Natural killer cell treated with Interleukin-12 subunit alpha and Interleukin-12 subunit beta and Interleukin-15 and Interleukin-18, amount 100 ng/mL, for 72 hours (primary cell): ENCODE measurements at regions not wholly inside any gene's neighbourhood (a gene's known extent, or its start where the extent isn't known, plus 50 kb on each side); places are given as distances from the start of the nearest gene placed in this dataset.

ENCODE experiments used
- ATAC-seq, 2 donors: fragments of 150-1000 bp; cut with Tn5 transposase in 1 of 2; sonication (Bioruptor Pico), chemical (Tn5 transposase) in 1 of 2; 2 replicates each; pipeline ENCODE4 v1.10.0; 2021
- DNase-seq: peaks from one replicate; pipeline ENCODE4 v3.0.0; 2022; ENCODE audit warnings: low spot score
- H3K27ac Mint-ChIP-seq, 2 donors: 1 replicate in 1 of 2; 2 replicates in 1 of 2; pipeline ENCODE4 v1.8.0; 2022; ENCODE audit warnings: mixed read lengths in 2 of 2, mild to moderate bottlenecking in 1 of 2, moderate library complexity in 1 of 2
- H3K27me3 Mint-ChIP-seq, 2 donors: 1 replicate in 1 of 2; 2 replicates in 1 of 2; pipeline ENCODE4 v1.8.0; 2022; ENCODE audit warnings: mixed read lengths in 2 of 2
- H3K36me3 Mint-ChIP-seq: one replicate; pipeline ENCODE4 v1.8.0; 2022; ENCODE audit warnings: mixed read lengths
- H3K4me1 Mint-ChIP-seq, 2 donors: 1 replicate in 1 of 2; 2 replicates in 1 of 2; pipeline ENCODE4 v1.8.0; 2022; ENCODE audit warnings: low read depth in 2 of 2, mixed read lengths in 2 of 2, mild to moderate bottlenecking in 1 of 2
- H3K4me3 Mint-ChIP-seq: one replicate; pipeline ENCODE4 v1.8.0; 2022; ENCODE audit warnings: mixed read lengths
- H3K9me3 Mint-ChIP-seq: 2 replicates; pipeline ENCODE4 v1.8.0; 2022; ENCODE audit warnings: mixed read lengths

DNA sequence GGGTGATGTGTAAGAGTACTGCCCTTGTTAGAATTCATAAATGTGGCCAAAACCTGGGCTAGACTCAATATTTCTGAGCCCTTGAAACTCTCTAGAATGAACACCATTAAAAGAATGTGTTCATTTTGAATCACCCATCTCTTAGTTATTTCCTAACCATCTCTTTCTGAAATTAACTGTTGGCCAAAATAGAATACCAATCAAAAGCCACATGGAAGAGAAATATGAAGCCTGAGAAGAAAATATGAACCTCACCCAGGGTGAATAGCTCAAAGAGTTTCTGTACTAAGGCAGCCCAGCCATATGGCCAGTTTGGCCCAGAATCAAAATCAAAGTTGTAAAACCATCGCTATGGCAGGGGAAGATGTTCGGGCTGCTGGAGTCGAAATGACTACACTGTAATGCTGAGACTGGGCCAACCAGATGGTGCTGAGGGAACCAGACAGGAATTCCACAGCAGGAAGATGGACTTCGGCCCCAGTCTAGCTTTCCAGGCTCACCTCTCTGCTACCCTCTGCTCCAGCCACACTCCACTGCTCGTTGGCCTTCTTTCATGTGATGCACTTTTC is 154.3 kb upstream of the ZFHX3 start:
- Mint-ChIP-seq H3K4me1 (no peaks in the 10 kb centered on the region), H3K4me3 (no peak overlapping the region), H3K27me3 (peaks cover 4 to 16% of the 10 kb centered on the region in 2 donors), H3K27ac (no peak overlapping the region), H3K36me3 (no peaks in the 10 kb centered on the region), H3K9me3 (no peaks in the 10 kb centered on the region)
- ATAC-seq (no peak), DNase-seq (no peak)

DNA sequence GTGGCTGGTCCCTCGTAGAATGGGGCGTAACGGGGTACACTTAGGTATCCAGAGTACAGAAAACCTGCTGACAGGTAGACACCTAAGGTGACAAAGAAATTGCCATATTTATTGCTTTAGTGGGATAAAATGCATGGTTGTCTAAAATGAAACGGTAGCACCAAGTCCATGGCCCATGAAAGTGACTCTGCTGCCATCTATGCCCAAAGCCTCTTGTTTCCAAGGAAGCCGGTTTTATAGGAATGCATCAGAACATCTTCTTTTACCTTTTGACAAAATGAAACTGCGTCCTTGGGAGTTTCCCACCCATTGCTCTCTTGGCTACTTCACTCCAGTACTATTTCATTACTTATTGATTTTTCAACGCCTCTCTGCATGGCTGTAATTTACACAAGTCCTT is 151.3 kb upstream of the ZFHX3 start:
- DNase-seq (no peak), ATAC-seq (no peak)
- Mint-ChIP-seq H3K36me3 (no peaks in the 10 kb centered on the region), H3K27ac (no peak overlapping the region), H3K27me3 (peaks cover 4 to 15% of the 10 kb centered on the region in 2 donors), H3K4me3 (no peak overlapping the region), H3K4me1 (no peaks in the 10 kb centered on the region), H3K9me3 (no peaks in the 10 kb centered on the region)

DNA sequence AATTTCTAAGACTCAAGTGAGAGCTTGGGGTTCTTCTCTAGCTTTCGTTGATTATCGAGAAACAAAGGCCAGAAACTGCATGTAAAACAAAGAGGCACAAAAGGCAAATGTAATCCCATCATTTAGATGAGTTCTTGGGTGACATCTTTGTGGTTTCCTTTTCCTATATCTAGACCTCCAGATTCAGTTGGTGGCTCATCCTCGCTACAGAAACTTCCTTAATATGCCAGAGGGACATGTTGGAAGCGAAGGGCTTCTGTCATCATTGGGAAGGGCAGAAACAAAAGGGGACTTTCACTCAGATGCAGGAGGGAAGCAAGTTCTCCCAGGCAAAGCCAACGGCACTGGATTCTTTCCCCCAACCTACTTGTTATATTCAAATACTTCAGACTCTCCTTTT is 150.6 kb upstream of the ZFHX3 start:
- DNase-seq (no peak), ATAC-seq (no peak)
- peaks cover 4 to 15% of the 10 kb centered on the region in 2 donors for H3K27me3 Mint-ChIP-seq
- H3K4me3 Mint-ChIP-seq, result no peak overlapping the region
- H3K36me3 Mint-ChIP-seq, result no peaks in the 10 kb centered on the region
- no peaks in the 10 kb centered on the region for H3K9me3 Mint-ChIP-seq
- H3K27ac Mint-ChIP-seq, result no peak overlapping the region
- H3K4me1 Mint-ChIP-seq, result no peaks in the 10 kb centered on the region

DNA sequence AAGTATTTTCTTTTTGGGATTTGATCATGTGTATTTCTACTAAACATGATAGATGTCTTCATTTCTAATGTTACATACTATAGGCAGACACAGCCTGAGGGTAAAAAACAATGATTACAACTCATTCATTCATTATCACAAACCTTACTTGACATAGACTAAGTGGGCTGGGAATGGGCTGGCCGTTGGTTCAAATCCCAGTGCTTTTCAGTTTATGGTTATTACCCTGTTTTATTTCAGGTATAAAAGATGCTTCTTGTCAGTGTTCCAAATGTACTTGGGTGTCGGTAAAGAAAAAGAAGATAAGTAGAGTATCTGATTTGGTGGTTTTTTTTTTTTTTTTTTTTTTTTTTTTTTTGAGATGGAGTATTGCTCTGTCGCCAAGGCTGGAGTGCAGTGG is 149.7 kb upstream of the ZFHX3 start:
- Mint-ChIP-seq H3K4me3 (no peak overlapping the region), H3K27me3 (peaks cover 4 to 8% of the 10 kb centered on the region in 2 donors), H3K36me3 (no peaks in the 10 kb centered on the region), H3K4me1 (no peaks in the 10 kb centered on the region), H3K27ac (no peak overlapping the region), H3K9me3 (no peaks in the 10 kb centered on the region)
- ATAC-seq (no peak), DNase-seq (no peak)

DNA sequence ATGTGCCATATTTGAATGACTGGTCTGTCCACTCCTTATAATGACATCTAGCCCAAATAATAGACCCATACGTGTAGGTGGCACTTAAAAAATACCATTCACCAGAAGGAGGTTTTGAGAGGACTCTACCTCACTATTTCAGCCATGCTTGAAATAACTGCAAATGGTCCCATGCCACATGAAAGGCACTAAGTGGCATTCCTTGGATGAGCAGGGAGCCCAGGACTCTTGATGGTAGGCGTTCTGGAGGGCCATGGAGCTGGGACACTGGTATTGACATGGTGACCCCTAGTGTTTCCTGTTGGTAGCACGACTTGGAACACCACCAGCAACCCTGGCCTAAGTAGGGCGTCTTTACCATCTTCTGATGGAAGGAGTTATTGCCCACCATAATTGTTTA is 148.7 kb upstream of the ZFHX3 start:
- H3K27ac Mint-ChIP-seq, result no peak overlapping the region
- no peaks in the 10 kb centered on the region for H3K4me1 Mint-ChIP-seq
- no peaks in the 10 kb centered on the region for H3K9me3 Mint-ChIP-seq
- peaks cover under 1 to 7% of the 10 kb centered on the region in 2 donors for H3K27me3 Mint-ChIP-seq
- ATAC-seq (peak in 1 of 2 donors; percentile 77), DNase-seq (no peak)
- H3K36me3 Mint-ChIP-seq, result no peaks in the 10 kb centered on the region
- H3K4me3 Mint-ChIP-seq, result no peak overlapping the region

DNA sequence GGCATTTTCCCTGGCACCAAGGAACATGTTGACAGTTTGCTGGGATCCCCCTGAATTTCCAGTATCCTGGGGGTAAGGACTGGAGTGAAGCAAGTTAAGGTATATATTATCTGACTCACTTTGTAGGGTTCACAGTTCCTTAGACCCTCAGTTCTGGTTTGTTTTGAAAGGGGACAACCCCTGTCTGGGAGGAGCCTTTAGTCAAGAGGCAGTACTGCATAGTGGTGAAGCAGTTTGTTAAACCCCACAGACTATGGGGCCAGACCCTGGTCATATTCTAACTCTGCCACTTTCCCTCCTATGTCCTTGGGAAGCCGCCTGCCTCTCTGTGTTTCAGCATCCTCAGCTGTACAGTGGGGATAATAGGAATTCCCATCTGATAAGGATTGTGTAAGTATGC is 145.5 kb upstream of the ZFHX3 start:
- Mint-ChIP-seq H3K36me3 (no peaks in the 10 kb centered on the region), H3K27ac (no peak overlapping the region), H3K4me3 (no peak overlapping the region), H3K4me1 (no peaks in the 10 kb centered on the region), H3K27me3 (peaks cover 0 to 15% of the 10 kb centered on the region in 2 donors), H3K9me3 (no peaks in the 10 kb centered on the region)
- ATAC-seq (peak; percentile 27 to 36), DNase-seq (no peak)

DNA sequence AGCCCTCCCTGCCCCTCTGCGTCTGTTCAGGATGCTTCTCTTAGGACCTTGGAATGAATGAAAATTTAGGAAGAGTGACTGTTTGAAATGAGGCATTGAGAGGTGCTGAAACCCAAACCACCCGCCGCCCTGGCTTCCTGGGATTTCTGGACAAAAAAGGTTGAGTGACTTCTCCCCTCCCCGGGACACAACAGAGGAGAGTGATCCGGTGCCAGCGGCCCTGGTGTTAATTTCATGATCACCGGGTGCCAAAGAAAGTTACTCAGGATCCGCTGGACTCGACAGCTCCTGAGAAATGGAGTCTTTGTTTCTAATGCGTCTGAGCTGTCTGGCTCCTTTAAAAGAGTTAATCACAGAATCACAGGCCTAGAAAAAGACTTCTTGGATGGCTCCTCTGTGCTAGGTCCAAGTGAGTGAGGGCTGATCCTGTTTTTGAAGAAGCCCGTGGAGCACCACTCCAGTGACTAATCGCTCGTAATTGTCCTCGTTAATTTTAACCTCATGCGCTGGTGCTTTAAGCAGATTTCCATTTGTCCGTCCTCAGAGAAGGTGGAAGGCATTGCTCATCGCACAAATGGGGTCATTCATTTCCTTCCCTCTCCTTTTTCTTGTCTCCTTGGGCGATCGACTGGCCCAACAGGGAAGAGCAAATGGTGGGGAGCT is 144.4 kb upstream of the ZFHX3 start:
- H3K27me3 Mint-ChIP-seq, result peaks cover 0 to 15% of the 10 kb centered on the region in 2 donors
- H3K4me1 Mint-ChIP-seq, result no peaks in the 10 kb centered on the region
- no peak overlapping the region for H3K4me3 Mint-ChIP-seq
- no peak for DNase-seq
- no peaks in the 10 kb centered on the region for H3K36me3 Mint-ChIP-seq
- no peaks in the 10 kb centered on the region for H3K9me3 Mint-ChIP-seq
- no peak for ATAC-seq
- no peak overlapping the region for H3K27ac Mint-ChIP-seq

DNA sequence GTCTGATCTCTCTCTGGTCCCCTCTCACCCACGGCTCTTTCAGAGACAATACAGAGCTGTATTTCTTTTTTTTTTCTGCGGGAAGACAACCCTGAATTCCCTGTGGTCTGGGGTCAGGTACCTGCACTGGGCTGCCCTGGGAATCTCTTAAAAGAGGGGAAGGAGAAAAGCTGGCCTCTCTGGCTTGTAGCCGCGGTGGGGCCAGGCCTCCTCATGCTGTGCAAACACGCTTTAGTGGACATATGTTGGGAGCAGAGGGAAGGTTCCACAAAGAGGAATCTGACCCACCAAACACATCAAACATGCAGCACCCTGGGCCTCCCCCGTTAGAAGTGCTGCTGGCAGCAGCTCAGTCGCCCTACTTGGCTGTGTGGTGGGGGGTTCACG is 143.7 kb upstream of the ZFHX3 start:
- no peak for ATAC-seq
- H3K9me3 Mint-ChIP-seq, result no peaks in the 10 kb centered on the region

DNA sequence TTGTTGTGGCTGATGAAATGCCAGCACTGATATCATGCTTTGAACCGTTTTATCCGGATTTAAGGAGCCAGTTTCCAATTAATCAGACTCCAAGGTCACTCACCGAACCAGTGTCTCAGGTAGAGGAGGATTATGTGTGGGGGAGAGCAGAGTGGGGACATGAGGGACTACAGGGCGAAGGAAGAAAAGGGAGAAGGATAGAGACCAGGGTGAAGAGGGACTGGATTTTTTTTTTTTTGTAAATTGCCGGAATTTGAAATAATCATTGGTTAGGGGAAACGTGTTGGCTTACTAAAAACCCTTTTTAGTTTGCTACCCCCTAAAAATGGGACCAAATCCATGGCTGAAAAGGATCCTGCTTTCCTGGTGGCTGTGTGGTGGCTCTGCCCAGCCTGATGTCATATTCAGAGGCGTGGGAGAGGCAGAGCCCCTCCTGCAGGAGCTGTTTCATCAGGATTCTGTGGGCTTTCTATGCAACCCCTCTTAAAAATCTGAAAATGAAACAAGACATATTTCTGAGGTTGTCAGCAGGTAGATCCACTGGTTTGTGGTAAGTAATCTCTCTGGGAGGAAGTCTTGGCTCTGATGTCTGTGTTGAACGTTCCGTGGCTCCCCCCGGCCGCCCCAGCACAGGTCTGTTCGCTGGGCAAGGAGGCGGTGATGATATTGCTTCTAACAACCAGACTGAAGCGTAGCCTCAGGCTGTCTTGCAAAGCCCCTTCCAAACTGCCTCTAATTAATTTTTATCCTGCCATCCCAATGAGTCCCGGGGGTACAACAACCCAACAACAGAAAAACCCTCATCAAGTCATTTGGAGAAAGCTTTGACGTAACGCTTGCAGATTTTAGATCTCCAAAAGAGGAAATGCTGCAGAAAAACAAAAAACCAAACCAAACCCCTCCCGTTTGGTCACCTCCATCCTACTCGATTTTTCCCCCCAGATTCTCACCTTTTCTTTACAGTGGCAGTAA is 143.0 kb upstream of the ZFHX3 start:
- ATAC-seq (no peak), DNase-seq (no peak)
- Mint-ChIP-seq H3K27ac (no peak overlapping the region), H3K27me3 (peaks cover 0 to 15% of the 10 kb centered on the region in 2 donors), H3K36me3 (no peaks in the 10 kb centered on the region), H3K4me3 (no peak overlapping the region), H3K4me1 (no peaks in the 10 kb centered on the region), H3K9me3 (no peaks in the 10 kb centered on the region)

More for the DNA sequence above, 143.7 kb upstream of the ZFHX3 start:
- no peak overlapping the region for H3K4me3 Mint-ChIP-seq
- no peaks in the 10 kb centered on the region for H3K36me3 Mint-ChIP-seq
- H3K27me3 Mint-ChIP-seq, result peaks cover 0 to 15% of the 10 kb centered on the region in 2 donors
- no peaks in the 10 kb centered on the region for H3K4me1 Mint-ChIP-seq
- no peak overlapping the region for H3K27ac Mint-ChIP-seq
- DNase-seq, result no peak

DNA sequence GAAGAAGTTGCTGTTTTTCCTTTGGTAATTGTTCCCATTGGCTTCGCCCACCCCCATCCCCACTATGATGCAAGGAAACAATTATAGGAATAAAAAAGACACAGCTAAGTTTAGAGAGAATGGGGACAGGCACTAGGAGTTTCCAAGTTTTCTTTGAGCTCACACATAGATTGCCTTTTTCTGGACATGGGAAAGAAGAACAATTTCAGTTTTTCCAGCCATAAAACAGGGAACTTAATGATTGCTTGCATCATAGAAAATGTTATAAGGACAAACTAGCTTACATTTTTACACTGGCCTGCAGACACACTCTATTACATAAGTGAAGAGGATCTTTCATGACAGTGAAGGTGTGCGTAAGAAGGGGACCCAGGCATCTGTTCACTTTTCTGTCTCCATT is 142.3 kb upstream of the ZFHX3 start:
- no peaks in the 10 kb centered on the region for H3K4me1 Mint-ChIP-seq
- no peak for DNase-seq
- no peaks in the 10 kb centered on the region for H3K9me3 Mint-ChIP-seq
- H3K27ac Mint-ChIP-seq, result no peak overlapping the region
- no peaks in the 10 kb centered on the region for H3K36me3 Mint-ChIP-seq
- no peak for ATAC-seq
- peaks cover 0 to 15% of the 10 kb centered on the region in 2 donors for H3K27me3 Mint-ChIP-seq
- no peak overlapping the region for H3K4me3 Mint-ChIP-seq

DNA sequence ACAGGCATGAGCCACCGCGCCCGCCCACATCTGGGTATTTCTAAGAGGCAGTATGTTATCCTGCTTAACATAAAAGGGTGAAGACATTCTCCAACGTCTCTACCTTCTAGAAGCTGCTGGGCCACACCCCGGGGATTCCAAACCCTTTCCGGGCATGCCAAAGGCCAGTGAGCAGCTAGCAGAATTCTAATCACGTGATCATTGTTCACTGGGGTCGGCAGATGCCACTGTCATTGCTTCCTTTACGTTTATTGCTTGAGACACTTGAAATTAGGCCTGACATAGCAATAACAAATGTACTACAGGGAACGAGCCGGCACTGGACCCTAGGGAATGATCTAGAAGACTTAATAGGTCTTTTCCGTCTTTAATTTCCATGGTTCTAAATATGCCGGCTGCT is 141.2 kb upstream of the ZFHX3 start:
- Mint-ChIP-seq H3K27me3 (peaks cover 0 to 15% of the 10 kb centered on the region in 2 donors), H3K36me3 (no peaks in the 10 kb centered on the region), H3K4me1 (no peaks in the 10 kb centered on the region), H3K9me3 (no peaks in the 10 kb centered on the region), H3K4me3 (no peak overlapping the region), H3K27ac (no peak overlapping the region)
- ATAC-seq (no peak), DNase-seq (no peak)

DNA sequence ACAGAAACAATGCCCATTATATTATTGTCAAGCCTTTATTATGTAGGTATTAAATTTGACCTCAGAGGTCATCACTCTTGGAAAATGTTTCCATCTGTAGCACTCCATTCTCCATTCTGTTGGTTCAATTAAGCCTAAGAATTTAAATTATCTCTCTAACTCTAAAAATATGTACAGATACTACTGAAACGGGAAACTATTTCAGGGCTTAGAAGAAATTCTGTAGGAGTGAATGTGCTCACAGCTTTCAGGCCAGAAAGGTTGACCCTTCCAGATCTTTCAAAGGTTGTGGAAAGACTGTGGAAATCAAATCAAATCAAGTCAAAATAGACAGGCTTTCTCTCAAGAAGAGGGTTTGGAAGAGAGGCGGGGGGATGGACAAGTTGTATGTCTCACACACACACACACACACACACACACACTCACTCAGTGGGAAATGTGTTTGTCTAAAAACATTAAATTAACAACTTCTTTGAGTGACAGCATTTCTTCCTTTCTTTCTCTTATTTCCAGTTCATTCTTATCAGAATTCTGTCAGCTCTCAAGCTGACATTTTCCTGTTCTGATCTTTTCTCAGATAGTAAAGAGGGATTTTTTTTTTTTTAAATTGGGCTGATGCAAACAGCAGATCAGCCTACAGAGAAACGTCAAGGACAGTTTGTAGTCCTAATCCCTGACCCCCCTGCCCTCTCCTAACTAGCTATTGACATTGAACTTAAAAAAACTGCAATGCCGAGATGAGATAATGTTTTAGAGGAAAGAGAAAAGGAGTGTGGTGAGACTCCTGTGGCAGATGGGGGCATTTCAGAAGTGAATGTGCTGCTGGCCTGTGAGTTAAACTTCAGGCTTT is 139.0 kb upstream of the ZFHX3 start:
- H3K36me3 Mint-ChIP-seq, result no peaks in the 10 kb centered on the region
- DNase-seq (no peak), ATAC-seq (no peak)
- H3K27me3 Mint-ChIP-seq, result peaks cover 0 to 11% of the 10 kb centered on the region in 2 donors
- no peak overlapping the region for H3K27ac Mint-ChIP-seq
- no peak overlapping the region for H3K4me3 Mint-ChIP-seq
- H3K9me3 Mint-ChIP-seq, result no peaks in the 10 kb centered on the region
- H3K4me1 Mint-ChIP-seq, result no peaks in the 10 kb centered on the region

DNA sequence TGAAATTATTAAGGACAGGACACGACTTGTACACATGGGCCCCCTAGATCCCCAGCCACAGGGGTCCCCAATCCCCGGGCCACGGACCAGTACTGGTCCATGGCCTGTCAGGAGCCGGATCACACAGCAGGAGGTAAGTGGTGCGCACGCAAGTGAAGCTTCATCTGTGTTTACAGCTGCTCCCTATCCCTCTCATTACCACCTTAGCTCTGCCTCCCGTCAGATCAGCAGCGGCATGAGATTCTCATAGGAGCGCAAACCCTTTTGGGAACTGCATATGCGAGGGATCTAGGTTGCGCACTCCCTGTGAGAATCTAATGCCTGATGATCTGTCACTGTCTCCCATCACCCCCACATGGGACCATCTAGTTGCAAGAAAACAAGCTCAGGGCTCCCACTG is 137.8 kb upstream of the ZFHX3 start:
- H3K9me3 Mint-ChIP-seq, result no peaks in the 10 kb centered on the region
- no peak overlapping the region for H3K27ac Mint-ChIP-seq
- H3K4me3 Mint-ChIP-seq, result no peak overlapping the region
- H3K36me3 Mint-ChIP-seq, result no peaks in the 10 kb centered on the region
- ATAC-seq (no peak), DNase-seq (no peak)
- H3K4me1 Mint-ChIP-seq, result no peaks in the 10 kb centered on the region
- H3K27me3 Mint-ChIP-seq, result peaks cover 0 to 3% of the 10 kb centered on the region in 2 donors
